ENCODE measurements at regions not wholly inside any gene's neighbourhood (a gene's known extent, or its start where the extent isn't known, plus 50 kb on each side); places are given as distances from the start of the nearest gene placed in this dataset.
"Not testable (repeated sequence)": the region's sequence is repeated elsewhere in the genome, so short reads cannot be mapped to it uniquely, and the experiment has no call there.

- TF ChIP-seq POLR2AphosphoS5 (IDR thresholded peaks at IDR 0.05; ENCODE audit: low read depth, low read length) (no peak), TAF1 (IDR thresholded peaks at IDR 0.05; ENCODE audit: borderline replicate concordance, low read depth, low read length) (no peak), POLR2A (IDR thresholded peaks at IDR 0.05; ENCODE audit: low read depth, low read length) (no peak)
- no peak for DNase-seq (ENCODE audit: insufficient read length)
- FAIRE-seq: no peak
Observed at GRCh38 chr2:225761396-225761795, 361.9 kb downstream of the NYAP2 start.

- TF ChIP-seq POLR2AphosphoS5 (IDR thresholded peaks at IDR 0.05; ENCODE audit: low read depth, low read length) (no peak), POLR2A (IDR thresholded peaks at IDR 0.05; ENCODE audit: low read depth, low read length) (no peak), TAF1 (IDR thresholded peaks at IDR 0.05; ENCODE audit: borderline replicate concordance, low read depth, low read length) (no peak)
- DNase-seq (ENCODE audit: insufficient read length): no peak
- FAIRE-seq: no peak
Observed at GRCh38 chr2:225757248-225757647, 357.7 kb downstream of the NYAP2 start.

- FAIRE-seq (no peak), DNase-seq (ENCODE audit: insufficient read length) (no peak)
- TF ChIP-seq TAF1 (IDR thresholded peaks at IDR 0.05; ENCODE audit: borderline replicate concordance, low read depth, low read length): no peak
- no peak for TF ChIP-seq POLR2A (IDR thresholded peaks at IDR 0.05; ENCODE audit: low read depth, low read length)
Observed at GRCh38 chr2:225756198-225756597, 356.7 kb downstream of the NYAP2 start.

- no peak for FAIRE-seq
- DNase-seq (ENCODE audit: insufficient read length): no peak
- TF ChIP-seq POLR2A (IDR thresholded peaks at IDR 0.05; ENCODE audit: low read depth, low read length) (no peak), TAF1 (IDR thresholded peaks at IDR 0.05; ENCODE audit: borderline replicate concordance, low read depth, low read length) (no peak), POLR2AphosphoS5 (IDR thresholded peaks at IDR 0.05; ENCODE audit: low read depth, low read length) (no peak)
Observed at GRCh38 chr2:225748609-225749008, 349.1 kb downstream of the NYAP2 start.

- FAIRE-seq: not testable (repeated sequence)
Observed at GRCh38 chr2:225743996-225744395, 344.5 kb downstream of the NYAP2 start.

GRCh38 chr2:225742487-225742886 lies 343.0 kb downstream of the NYAP2 start:
- no peak for FAIRE-seq
- DNase-seq (ENCODE audit: insufficient read length): no peak
- TF ChIP-seq POLR2A (IDR thresholded peaks at IDR 0.05; ENCODE audit: low read depth, low read length) (no peak), POLR2AphosphoS5 (IDR thresholded peaks at IDR 0.05; ENCODE audit: low read depth, low read length) (no peak), TAF1 (IDR thresholded peaks at IDR 0.05; ENCODE audit: borderline replicate concordance, low read depth, low read length) (no peak)

More at GRCh38 chr2:225743996-225744395, 344.5 kb downstream of the NYAP2 start:
- not testable (repeated sequence) for DNase-seq (ENCODE audit: insufficient read length)

- TF ChIP-seq POLR2A (IDR thresholded peaks at IDR 0.05; ENCODE audit: low read depth, low read length): no peak
- no peak for TF ChIP-seq POLR2AphosphoS5 (IDR thresholded peaks at IDR 0.05; ENCODE audit: low read depth, low read length)
- no peak for TF ChIP-seq TAF1 (IDR thresholded peaks at IDR 0.05; ENCODE audit: borderline replicate concordance, low read depth, low read length)
- FAIRE-seq (no peak), DNase-seq (ENCODE audit: insufficient read length) (no peak)
Observed at GRCh38 chr2:225740086-225740485, 340.6 kb downstream of the NYAP2 start.

- FAIRE-seq (no peak), DNase-seq (ENCODE audit: insufficient read length) (no peak)
- TF ChIP-seq POLR2AphosphoS5 (IDR thresholded peaks at IDR 0.05; ENCODE audit: low read depth, low read length) (no peak), POLR2A (IDR thresholded peaks at IDR 0.05; ENCODE audit: low read depth, low read length) (no peak), TAF1 (IDR thresholded peaks at IDR 0.05; ENCODE audit: borderline replicate concordance, low read depth, low read length) (no peak)
Observed at GRCh38 chr2:225739328-225739727, 339.8 kb downstream of the NYAP2 start.

GRCh38 chr2:225738735-225739134 lies 339.2 kb downstream of the NYAP2 start:
- DNase-seq (ENCODE audit: insufficient read length) (no peak), FAIRE-seq (no peak)
- TF ChIP-seq TAF1 (IDR thresholded peaks at IDR 0.05; ENCODE audit: borderline replicate concordance, low read depth, low read length): no peak
- TF ChIP-seq POLR2A (IDR thresholded peaks at IDR 0.05; ENCODE audit: low read depth, low read length): no peak
- TF ChIP-seq POLR2AphosphoS5 (IDR thresholded peaks at IDR 0.05; ENCODE audit: low read depth, low read length): no peak

GRCh38 chr2:225737556-225737955 lies 338.0 kb downstream of the NYAP2 start:
- TF ChIP-seq POLR2AphosphoS5 (IDR thresholded peaks at IDR 0.05; ENCODE audit: low read depth, low read length) (no peak), POLR2A (IDR thresholded peaks at IDR 0.05; ENCODE audit: low read depth, low read length) (no peak), TAF1 (IDR thresholded peaks at IDR 0.05; ENCODE audit: borderline replicate concordance, low read depth, low read length) (no peak)
- FAIRE-seq: no peak
- no peak for DNase-seq (ENCODE audit: insufficient read length)

- no peak for DNase-seq (ENCODE audit: insufficient read length)
- no peak for TF ChIP-seq POLR2A (IDR thresholded peaks at IDR 0.05; ENCODE audit: low read depth, low read length)
- TF ChIP-seq TAF1 (IDR thresholded peaks at IDR 0.05; ENCODE audit: borderline replicate concordance, low read depth, low read length): no peak
- no peak for TF ChIP-seq POLR2AphosphoS5 (IDR thresholded peaks at IDR 0.05; ENCODE audit: low read depth, low read length)
- FAIRE-seq: no peak
Observed at GRCh38 chr2:225735844-225736243, 336.3 kb downstream of the NYAP2 start.

- TF ChIP-seq TAF1 (IDR thresholded peaks at IDR 0.05; ENCODE audit: borderline replicate concordance, low read depth, low read length): no peak
- TF ChIP-seq POLR2AphosphoS5 (IDR thresholded peaks at IDR 0.05; ENCODE audit: low read depth, low read length): no peak
- TF ChIP-seq POLR2A (IDR thresholded peaks at IDR 0.05; ENCODE audit: low read depth, low read length): no peak
- no peak for FAIRE-seq
Observed at GRCh38 chr2:225725726-225726125, 326.2 kb downstream of the NYAP2 start.

More at GRCh38 chr2:225725726-225726125, 326.2 kb downstream of the NYAP2 start:
- no peak for DNase-seq (ENCODE audit: insufficient read length)

Measured in GM12892 (cell line).